K562 (cell line): ENCODE measurements at regions not wholly inside any gene's neighbourhood (a gene's known extent, or its start where the extent isn't known, plus 50 kb on each side); places are given as distances from the start of the nearest gene placed in this dataset.

Experiments used
- ATAC-seq: fragments of 200-7000 bp; cut with Tn5 transposase; 3 replicates; pipeline ENCODE4 v1.9.1; 2020; ENCODE audit warnings: moderate library complexity
- BruUV-seq: library from RNA; stranded (reverse); fragments of 400-500 nt; replicated peaks from 2 replicates; lab custom pipeline; 2021; lab: Mats Ljungman, UMichigan
- CTCF ChIA-PET: fragments of 300-600 bp; formaldehyde crosslinking; extraction: SDS; loops from one replicate; lab custom pipeline; 2021; ENCODE audit warnings: low intra/inter-chr PET ratio; lab: Yijun Ruan, JAX
- POLR2A ChIA-PET: fragments of 300-600, 350-650 bp; sonication (Branson Sonifier 250); formaldehyde crosslinking; extraction: SDS; loops from one replicate; lab custom pipeline; 2021; ENCODE audit warnings: antibody characterized with exemption, inconsistent platforms; lab: Yijun Ruan, JAX
- DNase-seq, 4 experiments: peaks; one replicate each; pipeline versions ENCODE4 v3.0.0 to v3.0.0-alpha.2; 2011 to 2018; ENCODE audit warnings: low spot score in 3 of 4, mixed read lengths in 3 of 4; ENCODE audit errors: extremely low read depth in 1 of 4
- FAIRE-seq: peaks from 2 replicates; lab custom pipeline; 2011; peaks lifted over from hg19 to GRCh38; lab: Jason Lieb, UNC
- H2AFZ ChIP-seq: 2 replicates; pipeline ENCODE4 v1.6.0; 2011; ENCODE audit warnings: low read depth, low read length, control low read depth, inconsistent platforms
- H3K27ac ChIP-seq: fragments of 200-600 bp; 3 replicates; pipeline ENCODE4 v1.8.0; 2011; ENCODE audit warnings: low read depth, mild to moderate bottlenecking, control low read depth, inconsistent platforms, low read length, moderate library complexity, mixed read lengths; ENCODE audit errors: extremely low read depth
- H3K27me3 ChIP-seq, 2 experiments: fragments of 300-600 bp in 1 of 2; 2 replicates in 1 of 2; 3 replicates in 1 of 2; pipeline versions ENCODE4 v1.6.0 to v1.8.0; 2011; ENCODE audit warnings: inconsistent platforms in 2 of 2, low read length in 2 of 2, mild to moderate bottlenecking in 1 of 2, mixed read lengths in 1 of 2, moderate library complexity in 1 of 2; ENCODE audit not compliant: control insufficient read depth in 2 of 2, insufficient read depth in 2 of 2
- H3K36me3 ChIP-seq: fragments of 300-600 bp; 3 replicates; pipeline ENCODE4 v1.8.0; 2011; ENCODE audit warnings: mild to moderate bottlenecking, low read length, inconsistent platforms; ENCODE audit not compliant: control insufficient read depth, insufficient read depth
- H3K4me1 ChIP-seq, 2 experiments: fragments of 200-600 bp in 1 of 2; replicated peaks in 1 of 2; 2 replicates in 1 of 2; 3 replicates in 1 of 2; pipeline versions ENCODE4 v1.5.1 to v1.8.0; 2011; ENCODE audit warnings: inconsistent platforms in 2 of 2, low read length in 2 of 2, mild to moderate bottlenecking in 1 of 2, mixed read lengths in 1 of 2, moderate library complexity in 1 of 2; ENCODE audit not compliant: control insufficient read depth in 2 of 2, insufficient read depth in 2 of 2
- H3K4me2 ChIP-seq: 2 replicates; pipeline ENCODE4 v1.6.1; 2011; ENCODE audit warnings: low read length, control low read depth, inconsistent platforms, mixed read lengths; ENCODE audit not compliant: insufficient read depth
- H3K4me3 ChIP-seq: fragments of 200-600 bp; sonication (generic), shearing (Covaris generic); 2 replicates; pipeline ENCODE4 v1.5.1; 2016; ENCODE audit warnings: control low read depth, inconsistent platforms
- H3K79me2 ChIP-seq: fragments of 200-600 bp; 3 replicates; pipeline ENCODE4 v1.8.0; 2011; ENCODE audit warnings: low read length, inconsistent platforms; ENCODE audit not compliant: control insufficient read depth, insufficient read depth
- H3K9ac ChIP-seq, 2 experiments: 2 replicates each; pipeline versions ENCODE4 v1.6.0 to v1.6.1; 2011; ENCODE audit warnings: low read depth in 2 of 2, low read length in 2 of 2, control low read depth in 1 of 2, inconsistent platforms in 1 of 2, mild to moderate bottlenecking in 1 of 2, mixed read lengths in 1 of 2; ENCODE audit not compliant: insufficient read depth in 1 of 2
- H3K9me1 ChIP-seq: one replicate; pipeline ENCODE4 v1.6.0; 2011; ENCODE audit warnings: inconsistent platforms, mild to moderate bottlenecking, low read length, moderate library complexity; ENCODE audit not compliant: control insufficient read depth, insufficient read depth
- H3K9me3 ChIP-seq: replicated peaks from 2 replicates; pipeline ENCODE4 v1.5.1; 2011; ENCODE audit warnings: low read depth, low read length, inconsistent platforms; ENCODE audit not compliant: control insufficient read depth, insufficient read depth
- H4K20me1 ChIP-seq: replicated peaks from 2 replicates; pipeline ENCODE4 v1.6.1; 2011; ENCODE audit warnings: low read length, inconsistent platforms, mixed read lengths; ENCODE audit not compliant: control insufficient read depth, insufficient read depth
- E2F1 ChIP-seq: sonication (generic); formaldehyde crosslinking; IDR thresholded peaks from 2 replicates; pipeline ENCODE4 v1.8.1; 2023; ENCODE audit warnings: mild to moderate bottlenecking, missing genetic modification reagents, moderate library complexity
- EP300 ChIP-seq: IDR thresholded peaks from 2 replicates; pipeline ENCODE4 v1.6.1; 2012; ENCODE audit warnings: low read length, improper control_type of control experiment
- HNRNPK ChIP-seq: fragments of 200-400 bp; formaldehyde crosslinking; IDR thresholded peaks from one replicate; pipeline ENCODE4 v1.6.1; 2018; ENCODE audit warnings: mild to moderate bottlenecking, low read depth, low read length; ENCODE audit not compliant: poor library complexity, severe bottlenecking
- HSF4 ChIP-seq: fragments of 250-450 bp; sonication (Bioruptor Pico); IDR thresholded peaks from 2 replicates; pipeline ENCODE4 v2.1.2; 2022; ENCODE audit warnings: mild to moderate bottlenecking, moderate library complexity, borderline replicate concordance
- KAT7 ChIP-seq: sonication (generic); formaldehyde crosslinking; IDR thresholded peaks from 2 replicates; pipeline ENCODE4 v1.8.0; 2022; ENCODE audit warnings: missing genetic modification reagents, mild to moderate bottlenecking, borderline replicate concordance
- POLR2AphosphoS2 ChIP-seq: IDR thresholded peaks from 2 replicates; pipeline ENCODE4 v1.6.1; 2012; ENCODE audit warnings: low read length, improper control_type of control experiment
- SAP30 ChIP-seq: fragments of 200-600 bp; sonication (generic); IDR thresholded peaks from 2 replicates; pipeline ENCODE4 v1.6.1; 2012; ENCODE audit warnings: borderline replicate concordance, low read depth, mild to moderate bottlenecking, moderate library complexity, low read length, control low read depth, inconsistent platforms; ENCODE audit not compliant: insufficient read depth, poor library complexity, severe bottlenecking
- SP2 ChIP-seq: IDR thresholded peaks from 2 replicates; pipeline ENCODE4 v1.6.1; 2011; ENCODE audit warnings: mild to moderate bottlenecking, low read depth, low read length, moderate library complexity; ENCODE audit not compliant: poor library complexity, severe bottlenecking; ENCODE audit errors: extremely low read depth
- XRCC4 ChIP-seq: IDR thresholded peaks from one replicate; pipeline ENCODE4 v1.6.1; 2011; ENCODE audit not compliant: insufficient read depth, insufficient read length; ENCODE audit errors: extremely low read depth
- ZNF384 ChIP-seq: IDR thresholded peaks from 2 replicates; pipeline ENCODE4 v1.6.1; 2012; ENCODE audit warnings: low read depth, low read length, improper control_type of control experiment
- WGBS: fragments of 100-300 bp; shearing (Covaris generic); methylation state at CpG from one replicate; pipeline ENCODE4 v1.1.6; 2016; ENCODE audit warnings: low coverage, mixed read lengths; ENCODE audit not compliant: insufficient coverage; ENCODE audit errors: missing lambda C conversion rate; 5-methylcytosine and 5-hydroxymethylcytosine counted together
- in situ Hi-C: fragments of 300-500 bp; cut with MboI; formaldehyde crosslinking; loops from 4 replicates; pipeline ENCODE4 v1.15.0; 2018; ENCODE audit warnings: inconsistent platforms, mixed read lengths
- intact Hi-C: fragments of 100-400 bp; cut with micrococcal nuclease; formaldehyde crosslinking; loops from 2 replicates; pipeline ENCODE4 v1.14.2; 2022
- TF ChIP-seq, protein P1 (sequence below), 2 experiments: IDR thresholded peaks; 2 replicates each; pipeline ENCODE4 v1.6.1; 2011; ENCODE audit warnings: borderline replicate concordance in 1 of 2, control low read depth in 1 of 2, low read depth in 1 of 2, low read length in 1 of 2, mild to moderate bottlenecking in 1 of 2, mixed read lengths in 1 of 2, moderate library complexity in 1 of 2; ENCODE audit not compliant: insufficient read depth in 1 of 2, insufficient read length in 1 of 2, poor library complexity in 1 of 2, severe bottlenecking in 1 of 2; ENCODE audit errors: extremely low read depth in 1 of 2
- TF ChIP-seq, protein P2 (sequence below), 2 experiments: fragments of 450-650 bp; IDR thresholded peaks; 2 replicates each; pipeline ENCODE4 v1.6.1; 2016

- TF ChIP-seq HNRNPK = no peak
- TF ChIP-seq, protein P1, sequence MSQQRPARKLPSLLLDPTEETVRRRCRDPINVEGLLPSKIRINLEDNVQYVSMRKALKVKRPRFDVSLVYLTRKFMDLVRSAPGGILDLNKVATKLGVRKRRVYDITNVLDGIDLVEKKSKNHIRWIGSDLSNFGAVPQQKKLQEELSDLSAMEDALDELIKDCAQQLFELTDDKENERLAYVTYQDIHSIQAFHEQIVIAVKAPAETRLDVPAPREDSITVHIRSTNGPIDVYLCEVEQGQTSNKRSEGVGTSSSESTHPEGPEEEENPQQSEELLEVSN (IDR thresholded peaks at IDR 0.05; ENCODE audit: borderline replicate concordance in 1 of 2, extremely low read depth in 1 of 2, insufficient read depth in 1 of 2, insufficient read length in 1 of 2, low read depth in 1 of 2, low read length in 1 of 2, poor library complexity in 1 of 2, severe bottlenecking in 1 of 2) = no peak
- TF ChIP-seq SP2 = no peak
- TF ChIP-seq XRCC4 = no peak
Measured at GRCh38 chr21:23638131-23638695, 1969.1 kb downstream of the MRPL39 start (continued).

- Histone ChIP-seq H3K9ac (no peak overlapping the region), H3K4me2 (no peak overlapping the region), H3K27ac (no peak overlapping the region), H3K79me2 (no peaks in the 10 kb centered on the region), H3K9me1 (no peaks in the 10 kb centered on the region), H3K36me3 (no peaks in the 10 kb centered on the region), H4K20me1 (no peaks in the 10 kb centered on the region), H3K27me3 (no peaks in the 10 kb centered on the region), H3K4me1 (no peaks in the 10 kb centered on the region), H3K4me3 (no peak overlapping the region), H2AFZ (no peak overlapping the region), H3K9me3 (no peaks in the 10 kb centered on the region)
- in situ Hi-C loops (no loop called here), intact Hi-C loops (no loop called here)
- 0% methylated on average over 5 of the region's 5 CpGs for WGBS
- CTCF ChIA-PET = no interaction called here
- BruUV-seq = no TSS peak
- ATAC-seq (no peak), DNase-seq (no peak), FAIRE-seq (no peak)
- POLR2A ChIA-PET = no interaction called here
- no peak for TF ChIP-seq SAP30
- no peak for TF ChIP-seq POLR2AphosphoS2
- TF ChIP-seq ZNF384 = no peak
- no peak for TF ChIP-seq E2F1 (CRISPR knock-in tag)
- no peak for TF ChIP-seq KAT7 (CRISPR knock-in tag)
- TF ChIP-seq, protein P2, sequence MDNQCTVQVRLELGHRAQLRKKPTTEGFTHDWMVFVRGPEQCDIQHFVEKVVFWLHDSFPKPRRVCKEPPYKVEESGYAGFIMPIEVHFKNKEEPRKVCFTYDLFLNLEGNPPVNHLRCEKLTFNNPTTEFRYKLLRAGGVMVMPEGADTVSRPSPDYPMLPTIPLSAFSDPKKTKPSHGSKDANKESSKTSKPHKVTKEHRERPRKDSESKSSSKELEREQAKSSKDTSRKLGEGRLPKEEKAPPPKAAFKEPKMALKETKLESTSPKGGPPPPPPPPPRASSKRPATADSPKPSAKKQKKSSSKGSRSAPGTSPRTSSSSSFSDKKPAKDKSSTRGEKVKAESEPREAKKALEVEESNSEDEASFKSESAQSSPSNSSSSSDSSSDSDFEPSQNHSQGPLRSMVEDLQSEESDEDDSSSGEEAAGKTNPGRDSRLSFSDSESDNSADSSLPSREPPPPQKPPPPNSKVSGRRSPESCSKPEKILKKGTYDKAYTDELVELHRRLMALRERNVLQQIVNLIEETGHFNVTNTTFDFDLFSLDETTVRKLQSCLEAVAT (IDR thresholded peaks at IDR 0.05) = no peak
- TF ChIP-seq HSF4 (CRISPR knock-in tag) = no peak
- TF ChIP-seq EP300 = no peak
Measured at GRCh38 chr21:23633447-23633940, 1973.8 kb downstream of the MRPL39 start.
